ENCODE measurements at regions not wholly inside any gene's neighbourhood (a gene's known extent, or its start where the extent isn't known, plus 50 kb on each side); places are given as distances from the start of the nearest gene placed in this dataset.

DNA sequence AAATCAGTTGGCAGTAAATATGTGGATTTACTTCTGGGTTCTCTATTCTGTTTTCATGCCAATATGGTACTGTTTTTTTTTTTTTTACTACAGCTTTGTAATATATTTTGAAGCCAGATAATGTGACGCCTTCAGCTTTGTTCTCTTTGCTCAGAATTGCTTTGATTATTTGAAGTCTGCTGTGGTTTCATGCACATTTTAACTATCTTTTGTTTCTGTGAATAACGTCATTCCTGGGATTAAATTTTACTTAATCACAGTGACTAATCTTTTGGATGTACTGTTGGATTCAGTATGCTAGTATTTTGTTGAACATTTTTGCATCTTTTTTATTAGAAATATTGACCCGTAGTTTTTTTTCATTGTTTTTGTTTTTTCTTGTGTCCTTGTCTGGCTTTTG, 576.5 kb downstream of the ZNF385D start:
- TF ChIP-seq USF2 (IDR thresholded peaks at IDR 0.05; ENCODE audit: low read depth, low read length), result no peak
- TF ChIP-seq, protein P1, sequence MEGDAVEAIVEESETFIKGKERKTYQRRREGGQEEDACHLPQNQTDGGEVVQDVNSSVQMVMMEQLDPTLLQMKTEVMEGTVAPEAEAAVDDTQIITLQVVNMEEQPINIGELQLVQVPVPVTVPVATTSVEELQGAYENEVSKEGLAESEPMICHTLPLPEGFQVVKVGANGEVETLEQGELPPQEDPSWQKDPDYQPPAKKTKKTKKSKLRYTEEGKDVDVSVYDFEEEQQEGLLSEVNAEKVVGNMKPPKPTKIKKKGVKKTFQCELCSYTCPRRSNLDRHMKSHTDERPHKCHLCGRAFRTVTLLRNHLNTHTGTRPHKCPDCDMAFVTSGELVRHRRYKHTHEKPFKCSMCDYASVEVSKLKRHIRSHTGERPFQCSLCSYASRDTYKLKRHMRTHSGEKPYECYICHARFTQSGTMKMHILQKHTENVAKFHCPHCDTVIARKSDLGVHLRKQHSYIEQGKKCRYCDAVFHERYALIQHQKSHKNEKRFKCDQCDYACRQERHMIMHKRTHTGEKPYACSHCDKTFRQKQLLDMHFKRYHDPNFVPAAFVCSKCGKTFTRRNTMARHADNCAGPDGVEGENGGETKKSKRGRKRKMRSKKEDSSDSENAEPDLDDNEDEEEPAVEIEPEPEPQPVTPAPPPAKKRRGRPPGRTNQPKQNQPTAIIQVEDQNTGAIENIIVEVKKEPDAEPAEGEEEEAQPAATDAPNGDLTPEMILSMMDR (conservative IDR thresholded peaks at IDR 0.05; ENCODE audit: low read depth, low read length), result no peak
- TF ChIP-seq POLR2A (IDR thresholded peaks at IDR 0.05; ENCODE audit: low read depth, low read length), result no peak
- no peak for TF ChIP-seq MAFK (IDR thresholded peaks at IDR 0.05; ENCODE audit: low read depth, low read length)
- no peak for TF ChIP-seq RAD21 (IDR thresholded peaks at IDR 0.05; ENCODE audit: low read length)
- TF ChIP-seq CEBPB (IDR thresholded peaks at IDR 0.05; ENCODE audit: low read depth, low read length), result no peak
- no peak for TF ChIP-seq MXI1 (IDR thresholded peaks at IDR 0.05; ENCODE audit: borderline replicate concordance, low read depth, low read length)
- no peak for TF ChIP-seq RFX5 (IDR thresholded peaks at IDR 0.05; ENCODE audit: low read depth, low read length)
